Mesenchymal stem cell (in vitro differentiated cells and primary cell): ENCODE measurements at regions not wholly inside any gene's neighbourhood (a gene's known extent, or its start where the extent isn't known, plus 50 kb on each side); places are given as distances from the start of the nearest gene placed in this dataset.

Source experiments
- DNase-seq: peaks from one replicate; pipeline ENCODE4 v3.0.0-alpha.2; 2013
- H2AFZ ChIP-seq: one replicate; pipeline ENCODE4 v1.6.1; 2013; ENCODE audit warnings: low read depth, mild to moderate bottlenecking, control low read depth, inconsistent platforms, low read length, moderate library complexity
- H2AK5ac ChIP-seq: 2 replicates; pipeline ENCODE4 v1.6.1; 2013; ENCODE audit warnings: low read length, moderate library complexity, mild to moderate bottlenecking, inconsistent platforms; ENCODE audit not compliant: severe bottlenecking
- H2BK120ac ChIP-seq: one replicate; pipeline ENCODE4 v1.6.1; 2013; ENCODE audit warnings: low read depth, mild to moderate bottlenecking, inconsistent platforms, low read length, moderate library complexity
- H2BK12ac ChIP-seq, 2 experiments: one replicate each; pipeline ENCODE4 v1.6.1; 2013; ENCODE audit warnings: inconsistent platforms in 2 of 2, low read length in 2 of 2, mild to moderate bottlenecking in 2 of 2, moderate library complexity in 2 of 2, control low read depth in 1 of 2
- H2BK15ac ChIP-seq: one replicate; pipeline ENCODE4 v1.6.1; 2013; ENCODE audit warnings: mild to moderate bottlenecking, low read depth, inconsistent platforms; ENCODE audit not compliant: poor library complexity, severe bottlenecking
- H2BK5ac ChIP-seq: 2 replicates; pipeline ENCODE4 v1.6.1; 2013; ENCODE audit warnings: low read depth, mild to moderate bottlenecking, low read length, control low read depth, inconsistent platforms; ENCODE audit not compliant: poor library complexity, severe bottlenecking
- H3K14ac ChIP-seq, 2 experiments: one replicate each; pipeline ENCODE4 v1.6.1; 2013; ENCODE audit warnings: inconsistent platforms in 2 of 2, low read length in 2 of 2, control low read depth in 1 of 2, mild to moderate bottlenecking in 1 of 2, moderate library complexity in 1 of 2
- H3K18ac ChIP-seq, 2 experiments: one replicate each; pipeline ENCODE4 v1.6.1; 2013; ENCODE audit warnings: inconsistent platforms in 2 of 2, low read length in 2 of 2, control low read depth in 1 of 2, low read depth in 1 of 2, mild to moderate bottlenecking in 1 of 2
- H3K23ac ChIP-seq, 2 experiments: one replicate each; pipeline ENCODE4 v1.6.1; 2013; ENCODE audit warnings: inconsistent platforms in 2 of 2, low read length in 2 of 2, mild to moderate bottlenecking in 2 of 2, moderate library complexity in 2 of 2, control low read depth in 1 of 2
- H3K27ac ChIP-seq: 2 replicates; pipeline ENCODE4 v1.5.1; 2013; ENCODE audit warnings: mild to moderate bottlenecking, moderate library complexity, low read length, control low read depth, inconsistent platforms; ENCODE audit not compliant: poor library complexity, severe bottlenecking
- H3K27me3 ChIP-seq, 2 experiments: 2 replicates each; pipeline versions ENCODE4 v1.6.1 to v1.7.0; 2013; ENCODE audit warnings: low read length in 2 of 2, mild to moderate bottlenecking in 2 of 2, moderate library complexity in 2 of 2, control low read depth in 1 of 2, inconsistent platforms in 1 of 2; ENCODE audit not compliant: control insufficient read depth in 1 of 2, insufficient read depth in 1 of 2
- H3K36me3 ChIP-seq, 2 experiments: 2 replicates each; pipeline versions ENCODE4 v1.6.1 to v1.7.0; 2013; ENCODE audit warnings: low read length in 2 of 2, control low read depth in 1 of 2, inconsistent platforms in 1 of 2, low read depth in 1 of 2, mild to moderate bottlenecking in 1 of 2; ENCODE audit not compliant: insufficient read depth in 2 of 2, control insufficient read depth in 1 of 2
- H3K4ac ChIP-seq, 2 experiments: one replicate each; pipeline ENCODE4 v1.6.1; 2013; ENCODE audit warnings: inconsistent platforms in 2 of 2, low read length in 2 of 2, mild to moderate bottlenecking in 2 of 2, moderate library complexity in 2 of 2, control low read depth in 1 of 2, low read depth in 1 of 2
- H3K4me1 ChIP-seq: 2 replicates; pipeline ENCODE4 v1.6.1; 2013; ENCODE audit warnings: low read depth, low read length, control low read depth; ENCODE audit not compliant: control insufficient read depth, insufficient read depth
- H3K4me2 ChIP-seq: 2 replicates; pipeline ENCODE4 v1.6.1; 2013; ENCODE audit warnings: low read length, mild to moderate bottlenecking, inconsistent platforms; ENCODE audit not compliant: poor library complexity, severe bottlenecking
- H3K4me3 ChIP-seq, 2 experiments: 2 replicates each; pipeline versions ENCODE4 v1.5.1 to v1.7.0; 2013; ENCODE audit warnings: low read length in 2 of 2, mild to moderate bottlenecking in 2 of 2, control low read depth in 1 of 2, low read depth in 1 of 2; ENCODE audit not compliant: insufficient read depth in 1 of 2
- H3K79me1 ChIP-seq: replicated peaks from 2 replicates; pipeline ENCODE4 v1.6.1; 2013; ENCODE audit warnings: mild to moderate bottlenecking, control low read depth, low read length, inconsistent platforms; ENCODE audit not compliant: poor library complexity, severe bottlenecking
- H3K9ac ChIP-seq: 2 replicates; pipeline ENCODE4 v1.7.0; 2013; ENCODE audit warnings: mild to moderate bottlenecking, low read length, moderate library complexity
- H3K9me3 ChIP-seq: 2 replicates; pipeline ENCODE4 v1.7.0; 2013; ENCODE audit warnings: mild to moderate bottlenecking, low read length; ENCODE audit not compliant: control insufficient read depth
- H4K8ac ChIP-seq: one replicate; pipeline ENCODE4 v1.6.1; 2013; ENCODE audit warnings: inconsistent platforms, mild to moderate bottlenecking, low read length, moderate library complexity
- H4K91ac ChIP-seq: one replicate; pipeline ENCODE4 v1.6.1; 2013; ENCODE audit warnings: mild to moderate bottlenecking, low read length, inconsistent platforms
- WGBS: methylation state at CpG from one replicate; pipeline ENCODE4 v1.1.7; 2013; ENCODE audit warnings: mixed read lengths; 5-methylcytosine and 5-hydroxymethylcytosine counted together

GRCh38 chr10:105797234-105797890 lies 1156.3 kb downstream of the SORCS3 start:
- Histone ChIP-seq H2AK5ac (no peak overlapping the region), H3K27me3 (no peaks in the 10 kb centered on the region), H3K9me3 (no peaks in the 10 kb centered on the region), H3K36me3 (no peaks in the 10 kb centered on the region), H3K4me2 (no peak overlapping the region), H3K4me1 (no peaks in the 10 kb centered on the region), H3K14ac (no peak overlapping the region), H3K79me1 (no peaks in the 10 kb centered on the region), H2BK12ac (no peak overlapping the region), H2BK120ac (no peak overlapping the region), H3K18ac (no peak overlapping the region), H3K23ac (no peak overlapping the region), H4K91ac (no peak overlapping the region), H3K4ac (no peak overlapping the region), H3K4me3 (no peak overlapping the region), H4K8ac (no peak overlapping the region), H3K27ac (no peak overlapping the region), H3K9ac (no peak overlapping the region), H2BK5ac (no peak overlapping the region), H2AFZ (no peak overlapping the region), H2BK15ac (no peak overlapping the region)
- WGBS, result 93% methylated on average over 3 of the region's 6 CpGs
- no peak for DNase-seq

DNA sequence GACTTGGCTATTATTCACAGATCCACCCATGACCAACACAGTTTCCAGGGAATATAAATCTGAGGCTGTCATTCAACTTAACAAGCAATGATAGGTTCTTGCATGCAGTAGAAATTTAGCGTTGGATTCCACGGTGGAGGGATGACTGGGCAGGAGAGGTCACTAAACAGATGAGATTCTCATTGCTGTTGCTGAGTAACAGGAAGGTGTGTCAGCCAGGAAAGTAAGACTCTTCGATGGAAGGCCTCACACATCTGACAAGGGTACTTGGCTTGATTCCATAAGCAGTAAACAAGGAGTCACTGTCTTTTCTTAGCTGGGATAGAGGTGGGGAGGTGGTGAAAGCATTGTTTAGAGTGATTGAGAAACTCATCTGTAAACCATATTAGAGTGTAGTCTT lies 1152.0 kb downstream of the SORCS3 start:
- Histone ChIP-seq H2AK5ac (no peak overlapping the region), H3K4me1 (no peaks in the 10 kb centered on the region), H3K9me3 (no peaks in the 10 kb centered on the region), H3K27ac (no peak overlapping the region), H2BK12ac (no peak overlapping the region), H2BK120ac (no peak overlapping the region), H3K23ac (no peak overlapping the region), H4K8ac (no peak overlapping the region), H2BK15ac (no peak overlapping the region), H3K36me3 (no peaks in the 10 kb centered on the region), H3K18ac (no peak overlapping the region), H3K27me3 (no peaks in the 10 kb centered on the region), H3K4me3 (no peak overlapping the region), H3K14ac (no peak overlapping the region), H3K9ac (no peak overlapping the region), H2BK5ac (no peak overlapping the region), H2AFZ (no peak overlapping the region), H4K91ac (no peak overlapping the region), H3K4ac (no peak overlapping the region), H3K4me2 (no peak overlapping the region), H3K79me1 (no peaks in the 10 kb centered on the region)
- no peak for DNase-seq
- 54% methylated on average over 3 of the region's 3 CpGs for WGBS

GRCh38 chr10:105785721-105786120 lies 1144.6 kb downstream of the SORCS3 start:
- no peak overlapping the region for H2AFZ ChIP-seq
- H3K27me3 ChIP-seq, result no peaks in the 10 kb centered on the region
- no peaks in the 10 kb centered on the region for H3K79me1 ChIP-seq
- H2BK120ac ChIP-seq, result no peak overlapping the region
- no peak overlapping the region for H3K4me2 ChIP-seq
- no peak overlapping the region for H3K9ac ChIP-seq
- no peak overlapping the region for H2BK15ac ChIP-seq
- no peak overlapping the region for H3K23ac ChIP-seq
- WGBS, result 31% methylated on average over 2 of the region's 3 CpGs
- DNase-seq, result no peak
- H2AK5ac ChIP-seq, result no peak overlapping the region
- H2BK5ac ChIP-seq, result no peak overlapping the region
- H3K4me1 ChIP-seq, result no peaks in the 10 kb centered on the region
- H3K36me3 ChIP-seq, result no peaks in the 10 kb centered on the region
- no peak overlapping the region for H4K91ac ChIP-seq
- H3K9me3 ChIP-seq, result peaks cover 41% of the 10 kb centered on the region
- H3K18ac ChIP-seq, result no peak overlapping the region
- no peak overlapping the region for H3K4me3 ChIP-seq
- H3K14ac ChIP-seq, result no peak overlapping the region
- no peak overlapping the region for H2BK12ac ChIP-seq
- no peak overlapping the region for H3K27ac ChIP-seq
- H4K8ac ChIP-seq, result no peak overlapping the region
- H3K4ac ChIP-seq, result no peak overlapping the region

- no peak overlapping the region for H4K91ac ChIP-seq
- H2BK15ac ChIP-seq, result no peak overlapping the region
- no peak for DNase-seq
- H3K9me3 ChIP-seq, result peaks cover 41% of the 10 kb centered on the region
- H3K23ac ChIP-seq, result no peak overlapping the region
- H3K27me3 ChIP-seq, result no peaks in the 10 kb centered on the region
- no peak overlapping the region for H3K4me2 ChIP-seq
- H2BK5ac ChIP-seq, result no peak overlapping the region
- no peak overlapping the region for H3K4ac ChIP-seq
- H3K79me1 ChIP-seq, result no peaks in the 10 kb centered on the region
- no peak overlapping the region for H3K27ac ChIP-seq
- no peaks in the 10 kb centered on the region for H3K36me3 ChIP-seq
- H2AFZ ChIP-seq, result no peak overlapping the region
- 65% methylated on average over 7 of the region's 7 CpGs for WGBS
- H4K8ac ChIP-seq, result no peak overlapping the region
- no peak overlapping the region for H2AK5ac ChIP-seq
- H2BK120ac ChIP-seq, result no peak overlapping the region
- no peak overlapping the region for H3K9ac ChIP-seq
- no peak overlapping the region for H3K18ac ChIP-seq
- H3K4me1 ChIP-seq, result no peaks in the 10 kb centered on the region
- H3K14ac ChIP-seq, result no peak overlapping the region
- H3K4me3 ChIP-seq, result no peak overlapping the region
- no peak overlapping the region for H2BK12ac ChIP-seq
Measured at GRCh38 chr10:105783936-105784483, 1142.9 kb downstream of the SORCS3 start.
